K562 (cell line): ENCODE measurements at regions not wholly inside any gene's neighbourhood (a gene's known extent, or its start where the extent isn't known, plus 50 kb on each side); places are given as distances from the start of the nearest gene placed in this dataset.

Experiments
- ARNT ChIP-seq, 2 experiments: fragments of 450-650 bp; IDR thresholded peaks; 2 replicates each; pipeline ENCODE4 v1.6.1; 2016; ENCODE audit warnings: mild to moderate bottlenecking in 1 of 2
- BHLHE40 ChIP-seq: IDR thresholded peaks from 2 replicates; pipeline ENCODE4 v1.6.1; 2011; ENCODE audit warnings: low read length, improper control_type of control experiment
- ELF1 ChIP-seq: fragments of 200-800 bp; sonication (Bioruptor generic); IDR thresholded peaks from 2 replicates; pipeline ENCODE4 v1.6.1; 2016; ENCODE audit warnings: missing genetic modification characterization, missing compliant biosample characterization
- ELF4 ChIP-seq: fragments of 450-650 bp; formaldehyde crosslinking; IDR thresholded peaks from 2 replicates; pipeline ENCODE4 v1.4.0; 2022; ENCODE audit warnings: missing genetic modification characterization
- FOXK2 ChIP-seq, 2 experiments: fragments of 450-650 bp; IDR thresholded peaks in 1 of 2; conservative IDR thresholded peaks in 1 of 2; 2 replicates each; pipeline ENCODE4 v1.6.1; 2016; ENCODE audit warnings: low read depth in 2 of 2, mild to moderate bottlenecking in 1 of 2
- KAT7 ChIP-seq: sonication (generic); formaldehyde crosslinking; IDR thresholded peaks from 2 replicates; pipeline ENCODE4 v1.8.0; 2022; ENCODE audit warnings: missing genetic modification reagents, mild to moderate bottlenecking, borderline replicate concordance
- NFATC3 ChIP-seq: fragments of 450-650 bp; IDR thresholded peaks from 2 replicates; pipeline ENCODE4 v1.6.1; 2017; ENCODE audit warnings: mild to moderate bottlenecking
- SOX6 ChIP-seq: fragments of 450-650 bp; IDR thresholded peaks from 2 replicates; pipeline ENCODE4 v1.6.1; 2014; ENCODE audit warnings: mild to moderate bottlenecking
- STAG1 ChIP-seq: sonication (generic); formaldehyde crosslinking; IDR thresholded peaks from 2 replicates; pipeline ENCODE4 v1.5.0; 2020; ENCODE audit warnings: missing genetic modification reagents, borderline replicate concordance
- TBP ChIP-seq: optimal IDR thresholded peaks from 2 replicates; pipeline ENCODE3; 2011; ENCODE audit warnings: low read depth, low read length, improper control_type of control experiment
- TEAD4 ChIP-seq, 2 experiments: sonication (generic) in 1 of 2; formaldehyde crosslinking in 1 of 2; IDR thresholded peaks; 2 replicates each; pipeline versions ENCODE4 v1.6.1 to v1.8.0; 2012 to 2022; ENCODE audit warnings: borderline replicate concordance in 1 of 2, inconsistent platforms in 1 of 2, low read length in 1 of 2, mild to moderate bottlenecking in 1 of 2, missing genetic modification reagents in 1 of 2
- TSC22D4 ChIP-seq: fragments of 450-650 bp; IDR thresholded peaks from 2 replicates; pipeline ENCODE4 v1.6.1; 2016; ENCODE audit warnings: missing genetic modification characterization, missing biosample characterization, control low read depth
- ZNF644 ChIP-seq: fragments of 200-800 bp; sonication (Bioruptor generic); IDR thresholded peaks from 2 replicates; pipeline ENCODE4 v1.6.1; 2016; ENCODE audit warnings: low read depth, missing genetic modification characterization, missing compliant biosample characterization
- TF ChIP-seq, protein P1 (sequence below): fragments of 450-650 bp; formaldehyde crosslinking; IDR thresholded peaks from 2 replicates; pipeline ENCODE4 v1.4.0; 2022; ENCODE audit warnings: missing genetic modification characterization
- TF ChIP-seq, protein P2 (sequence below): fragments of 450-650 bp; formaldehyde crosslinking; IDR thresholded peaks from 2 replicates; pipeline ENCODE4 v1.4.0; 2020; ENCODE audit warnings: mild to moderate bottlenecking, mixed read lengths
- TF ChIP-seq, protein P3 (sequence below), 2 experiments: fragments of 450-650 bp; formaldehyde crosslinking in 1 of 2; IDR thresholded peaks; 2 replicates each; pipeline versions ENCODE4 v1.4.0 to v1.6.1; 2014 to 2020; ENCODE audit warnings: mild to moderate bottlenecking in 2 of 2, borderline replicate concordance in 1 of 2, low read depth in 1 of 2

DNA sequence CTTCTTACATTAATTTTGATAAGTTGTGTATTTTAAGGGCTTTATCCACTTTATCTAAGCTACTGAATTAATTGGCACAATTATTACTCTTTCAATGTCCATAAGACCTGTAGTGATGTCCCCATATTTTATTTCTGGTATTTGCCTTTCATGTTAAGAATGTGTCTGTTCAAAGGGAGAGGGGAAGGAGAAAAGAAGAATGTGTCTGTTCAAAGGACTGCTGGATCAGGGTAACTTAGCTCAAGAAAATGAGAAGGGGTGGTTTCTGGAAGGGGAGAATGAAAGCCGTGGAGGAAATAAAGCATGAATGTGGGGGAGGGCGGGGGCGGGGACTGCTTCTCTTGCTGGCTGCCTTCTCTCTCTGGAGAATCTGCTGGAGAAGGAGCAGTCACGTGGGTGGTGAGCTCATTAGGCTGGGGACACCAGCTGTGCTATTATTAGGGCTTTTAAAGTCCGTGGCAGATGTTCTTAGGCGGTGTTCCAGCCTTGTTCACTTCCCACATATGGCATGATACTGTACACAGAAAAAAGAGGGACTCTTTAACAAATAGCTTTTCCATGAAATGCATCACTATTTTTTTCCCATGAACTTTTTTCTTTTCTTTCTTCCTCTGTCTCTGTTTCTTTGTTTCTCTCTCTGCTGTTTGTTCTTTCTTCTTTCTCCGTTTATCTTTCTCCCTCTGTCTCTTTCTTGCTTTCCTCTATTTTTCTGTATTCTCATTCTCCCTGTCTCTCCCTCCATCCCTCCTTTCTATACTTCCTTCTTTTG, 63.7 kb upstream of the ULK4 start (continued):
- TF ChIP-seq, protein P1, sequence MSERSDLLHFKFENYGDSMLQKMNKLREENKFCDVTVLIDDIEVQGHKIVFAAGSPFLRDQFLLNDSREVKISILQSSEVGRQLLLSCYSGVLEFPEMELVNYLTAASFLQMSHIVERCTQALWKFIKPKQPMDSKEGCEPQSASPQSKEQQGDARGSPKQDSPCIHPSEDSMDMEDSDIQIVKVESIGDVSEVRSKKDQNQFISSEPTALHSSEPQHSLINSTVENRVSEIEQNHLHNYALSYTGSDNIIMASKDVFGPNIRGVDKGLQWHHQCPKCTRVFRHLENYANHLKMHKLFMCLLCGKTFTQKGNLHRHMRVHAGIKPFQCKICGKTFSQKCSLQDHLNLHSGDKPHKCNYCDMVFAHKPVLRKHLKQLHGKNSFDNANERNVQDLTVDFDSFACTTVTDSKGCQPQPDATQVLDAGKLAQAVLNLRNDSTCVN (CRISPR knock-in tag), result 0 out of 2 replicates have a peak, but pooled peaks have one; percentile 53
- peak; percentile 91 for TF ChIP-seq ELF4
- TF ChIP-seq, protein P2, sequence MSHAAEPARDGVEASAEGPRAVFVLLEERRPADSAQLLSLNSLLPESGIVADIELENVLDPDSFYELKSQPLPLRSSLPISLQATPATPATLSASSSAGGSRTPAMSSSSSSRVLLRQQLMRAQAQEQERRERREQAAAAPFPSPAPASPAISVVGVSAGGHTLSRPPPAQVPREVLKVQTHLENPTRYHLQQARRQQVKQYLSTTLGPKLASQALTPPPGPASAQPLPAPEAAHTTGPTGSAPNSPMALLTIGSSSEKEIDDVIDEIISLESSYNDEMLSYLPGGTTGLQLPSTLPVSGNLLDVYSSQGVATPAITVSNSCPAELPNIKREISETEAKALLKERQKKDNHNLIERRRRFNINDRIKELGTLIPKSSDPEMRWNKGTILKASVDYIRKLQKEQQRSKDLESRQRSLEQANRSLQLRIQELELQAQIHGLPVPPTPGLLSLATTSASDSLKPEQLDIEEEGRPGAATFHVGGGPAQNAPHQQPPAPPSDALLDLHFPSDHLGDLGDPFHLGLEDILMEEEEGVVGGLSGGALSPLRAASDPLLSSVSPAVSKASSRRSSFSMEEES (CRISPR knock-in tag), result peak; percentile 96
- TF ChIP-seq NFATC3, result no peak
- TF ChIP-seq KAT7 (CRISPR knock-in tag), result no peak
- TF ChIP-seq ZNF644 (tag), result 0 out of 2 replicates have a peak, but pooled peaks have one; percentile 21
- peak in 1 of 2 experiments; percentile 31; a peak in 1 of 4 replicates for TF ChIP-seq FOXK2 (conservative IDR thresholded peaks at IDR 0.05 in 1 of 2, IDR thresholded peaks at IDR 0.05 in 1 of 2; ENCODE audit: low read depth in 2 of 2)
- TF ChIP-seq BHLHE40, result peak; percentile 82
- TF ChIP-seq, protein P3, sequence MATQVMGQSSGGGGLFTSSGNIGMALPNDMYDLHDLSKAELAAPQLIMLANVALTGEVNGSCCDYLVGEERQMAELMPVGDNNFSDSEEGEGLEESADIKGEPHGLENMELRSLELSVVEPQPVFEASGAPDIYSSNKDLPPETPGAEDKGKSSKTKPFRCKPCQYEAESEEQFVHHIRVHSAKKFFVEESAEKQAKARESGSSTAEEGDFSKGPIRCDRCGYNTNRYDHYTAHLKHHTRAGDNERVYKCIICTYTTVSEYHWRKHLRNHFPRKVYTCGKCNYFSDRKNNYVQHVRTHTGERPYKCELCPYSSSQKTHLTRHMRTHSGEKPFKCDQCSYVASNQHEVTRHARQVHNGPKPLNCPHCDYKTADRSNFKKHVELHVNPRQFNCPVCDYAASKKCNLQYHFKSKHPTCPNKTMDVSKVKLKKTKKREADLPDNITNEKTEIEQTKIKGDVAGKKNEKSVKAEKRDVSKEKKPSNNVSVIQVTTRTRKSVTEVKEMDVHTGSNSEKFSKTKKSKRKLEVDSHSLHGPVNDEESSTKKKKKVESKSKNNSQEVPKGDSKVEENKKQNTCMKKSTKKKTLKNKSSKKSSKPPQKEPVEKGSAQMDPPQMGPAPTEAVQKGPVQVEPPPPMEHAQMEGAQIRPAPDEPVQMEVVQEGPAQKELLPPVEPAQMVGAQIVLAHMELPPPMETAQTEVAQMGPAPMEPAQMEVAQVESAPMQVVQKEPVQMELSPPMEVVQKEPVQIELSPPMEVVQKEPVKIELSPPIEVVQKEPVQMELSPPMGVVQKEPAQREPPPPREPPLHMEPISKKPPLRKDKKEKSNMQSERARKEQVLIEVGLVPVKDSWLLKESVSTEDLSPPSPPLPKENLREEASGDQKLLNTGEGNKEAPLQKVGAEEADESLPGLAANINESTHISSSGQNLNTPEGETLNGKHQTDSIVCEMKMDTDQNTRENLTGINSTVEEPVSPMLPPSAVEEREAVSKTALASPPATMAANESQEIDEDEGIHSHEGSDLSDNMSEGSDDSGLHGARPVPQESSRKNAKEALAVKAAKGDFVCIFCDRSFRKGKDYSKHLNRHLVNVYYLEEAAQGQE (IDR thresholded peaks at IDR 0.05; ENCODE audit: borderline replicate concordance), result peak; percentile 57
- TF ChIP-seq, protein P3 (CRISPR knock-in tag; IDR thresholded peaks at IDR 0.05; ENCODE audit: low read depth), result no peak
- peak; percentile 70; the same call in 1 of the 2 replicates for TF ChIP-seq SOX6
- TF ChIP-seq TBP, result no peak
- TF ChIP-seq ARNT (IDR thresholded peaks at IDR 0.05), result peak in 1 of 2 experiments; percentile 57; a peak in 1 of 4 replicates
- TF ChIP-seq STAG1 (CRISPR knock-in tag), result no peak
- TF ChIP-seq TEAD4 (IDR thresholded peaks at IDR 0.05; ENCODE audit: low read length), result peak; percentile 30; the same call in 1 of the 2 replicates
- no peak for TF ChIP-seq TEAD4 (CRISPR knock-in tag; IDR thresholded peaks at IDR 0.05; ENCODE audit: borderline replicate concordance)
- TF ChIP-seq ELF1 (tag), result 0 out of 2 replicates have a peak, but pooled peaks have one; percentile 36
- 0 out of 2 replicates have a peak, but pooled peaks have one; percentile 23 for TF ChIP-seq TSC22D4 (tag)
